GM23338 (cell line): ENCODE measurements at regions not wholly inside any gene's neighbourhood (a gene's known extent, or its start where the extent isn't known, plus 50 kb on each side); places are given as distances from the start of the nearest gene placed in this dataset.

ENCODE experiments used
- ATAC-seq: fragments of 200-7000 bp; cut with Tn5 transposase; 3 replicates; pipeline ENCODE4 v1.9.1; 2020
- DNase-seq: peaks from one replicate; pipeline ENCODE4 v3.0.0-alpha.2; 2015; ENCODE audit warnings: low spot score
- H2AFZ ChIP-seq: fragments of 200-600 bp; sonication (generic); 2 replicates; pipeline ENCODE4 v1.8.0; 2016; ENCODE audit warnings: antibody characterized with exemption, mild to moderate bottlenecking, moderate library complexity
- H3F3A ChIP-seq: fragments of 200-600 bp; sonication (generic); replicated peaks from 2 replicates; pipeline ENCODE4 v1.8.0; 2017; ENCODE audit warnings: antibody characterized with exemption, mixed run types, low read depth
- H3K27ac ChIP-seq: fragments of 200-600 bp; sonication (generic); 2 replicates; pipeline ENCODE4 v1.6.1; 2016; ENCODE audit warnings: low read depth
- H3K27me3 ChIP-seq: fragments of 200-600 bp; sonication (generic); 2 replicates; pipeline ENCODE4 v1.8.0; 2016; ENCODE audit warnings: mild to moderate bottlenecking, mixed run types, moderate library complexity; ENCODE audit not compliant: insufficient read depth
- H3K36me3 ChIP-seq: fragments of 200-600 bp; sonication (generic); 2 replicates; pipeline ENCODE4 v1.8.0; 2016; ENCODE audit warnings: mild to moderate bottlenecking; ENCODE audit not compliant: insufficient read depth
- H3K4me1 ChIP-seq: fragments of 200-600 bp; sonication (generic); 2 replicates; pipeline ENCODE4 v1.8.0; 2016; ENCODE audit warnings: mild to moderate bottlenecking, moderate library complexity; ENCODE audit not compliant: insufficient read depth
- H3K4me2 ChIP-seq: fragments of 200-600 bp; sonication (generic); 2 replicates; pipeline ENCODE4 v1.7.1; 2017; ENCODE audit warnings: mixed run types
- H3K4me3 ChIP-seq: fragments of 200-600 bp; sonication (generic); 2 replicates; pipeline ENCODE4 v1.6.1; 2016; ENCODE audit warnings: mixed run types
- H3K79me2 ChIP-seq: fragments of 200-600 bp; sonication (generic); replicated peaks from 2 replicates; pipeline ENCODE4 v1.8.0; 2017; ENCODE audit warnings: mild to moderate bottlenecking; ENCODE audit not compliant: insufficient read depth
- H3K9me2 ChIP-seq: fragments of 200-600 bp; sonication (generic); 2 replicates; pipeline ENCODE4 v1.8.0; 2017; ENCODE audit not compliant: insufficient read depth
- H4K20me1 ChIP-seq: fragments of 200-600 bp; sonication (generic); replicated peaks from 2 replicates; pipeline ENCODE4 v1.8.0; 2017; ENCODE audit warnings: mild to moderate bottlenecking; ENCODE audit not compliant: insufficient read depth
- H3K27ac Mint-ChIP-seq: 2 replicates; pipeline ENCODE4 v1.8.0; 2020; ENCODE audit warnings: inconsistent platforms, mild to moderate bottlenecking, moderate library complexity, mixed read lengths
- H3K27me3 Mint-ChIP-seq: 3 replicates; pipeline ENCODE4 v1.8.0; 2022; ENCODE audit warnings: low read depth, mild to moderate bottlenecking, moderate library complexity, mixed read lengths, inconsistent platforms; ENCODE audit not compliant: insufficient read depth, poor library complexity
- H3K36me3 Mint-ChIP-seq: 3 replicates; pipeline ENCODE4 v1.8.0; 2021; ENCODE audit warnings: low read depth, mild to moderate bottlenecking, inconsistent platforms, moderate library complexity, mixed read lengths
- H3K4me1 Mint-ChIP-seq: 3 replicates; pipeline ENCODE4 v1.8.0; 2020; ENCODE audit warnings: mild to moderate bottlenecking, inconsistent platforms, mixed read lengths
- H3K4me3 Mint-ChIP-seq: 3 replicates; pipeline ENCODE4 v1.8.0; 2021; ENCODE audit warnings: moderate library complexity, mild to moderate bottlenecking, inconsistent platforms, mixed read lengths
- H3K9me3 Mint-ChIP-seq: 3 replicates; pipeline ENCODE4 v1.8.0; 2020; ENCODE audit warnings: moderate library complexity, mild to moderate bottlenecking, inconsistent platforms, mixed read lengths
- CREB1 ChIP-seq: fragments of 250-450 bp; sonication (Bioruptor Pico); IDR thresholded peaks from 2 replicates; pipeline ENCODE4 v1.5.0; 2020; ENCODE audit warnings: low read depth, mild to moderate bottlenecking, moderate library complexity
- EZH2 ChIP-seq: fragments of 200-600 bp; sonication (generic); IDR thresholded peaks from one replicate; pipeline ENCODE4 v1.8.0; 2017; ENCODE audit warnings: antibody characterized with exemption, mild to moderate bottlenecking, low read depth; ENCODE audit not compliant: unreplicated experiment
- NANOG ChIP-seq: IDR thresholded peaks from 2 replicates; pipeline ENCODE4 v1.6.1; 2016; ENCODE audit warnings: antibody characterized with exemption, borderline replicate concordance
- POLR2AphosphoS5 ChIP-seq: IDR thresholded peaks from 2 replicates; pipeline ENCODE4 v1.6.1; 2016; ENCODE audit warnings: antibody characterized with exemption, low read depth
- STAT1 ChIP-seq: IDR thresholded peaks from one replicate; pipeline ENCODE4 v1.6.1; 2016; ENCODE audit warnings: antibody characterized with exemption; ENCODE audit not compliant: unreplicated experiment
- TF ChIP-seq, protein P1 (sequence below): fragments of 250-450 bp; sonication (Bioruptor Pico); IDR thresholded peaks from 2 replicates; pipeline ENCODE4 v1.5.0; 2020; ENCODE audit warnings: mild to moderate bottlenecking, moderate library complexity
- TF ChIP-seq, protein P2 (sequence below): IDR thresholded peaks from 2 replicates; pipeline ENCODE4 v1.6.1; 2016; ENCODE audit warnings: antibody characterized with exemption
- TF ChIP-seq, protein P3 (sequence below): IDR thresholded peaks from one replicate; pipeline ENCODE4 v1.6.1; 2018; ENCODE audit warnings: antibody characterized with exemption; ENCODE audit not compliant: unreplicated experiment
- TF ChIP-seq, protein P4 (sequence below), 2 experiments: fragments of 200-600 bp in 1 of 2; sonication (generic) in 1 of 2; conservative IDR thresholded peaks; 2 replicates each; pipeline versions ENCODE4 v1.5.1 to v1.6.1; 2016 to 2017; ENCODE audit warnings: antibody characterized with exemption in 2 of 2, low read depth in 2 of 2, mild to moderate bottlenecking in 2 of 2, moderate library complexity in 1 of 2

DNA sequence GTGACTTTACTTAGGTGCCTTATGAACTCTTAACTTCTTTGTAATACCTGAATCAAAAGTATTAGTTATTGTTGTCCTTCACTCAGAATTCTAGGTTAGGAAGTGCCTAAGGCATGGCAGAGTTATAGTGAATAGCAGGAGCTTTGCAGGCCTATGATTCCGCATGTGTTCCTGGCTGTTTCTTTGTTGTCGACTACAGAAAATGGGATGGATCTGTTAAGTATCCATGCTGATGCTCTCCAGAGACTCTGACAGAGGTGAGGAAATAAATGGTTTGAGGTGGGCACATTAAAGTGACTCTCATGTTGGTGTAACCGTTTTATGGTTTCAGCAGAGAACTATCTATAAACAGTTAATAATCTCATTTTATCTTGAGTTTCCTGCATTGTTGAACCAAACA is 1601.3 kb downstream of the PCDH7 start:
- no peaks in the 10 kb centered on the region for H3K4me1 Mint-ChIP-seq
- no peak overlapping the region for H3K4me3 ChIP-seq
- H3K4me2 ChIP-seq, result no peak overlapping the region
- H3K27ac Mint-ChIP-seq, result no peak overlapping the region
- peaks cover 11% of the 10 kb centered on the region for H3K36me3 Mint-ChIP-seq
- no peak for ATAC-seq
- H3K4me3 Mint-ChIP-seq, result no peak overlapping the region
- H3F3A ChIP-seq, result no peaks in the 10 kb centered on the region
- H3K4me1 ChIP-seq, result no peaks in the 10 kb centered on the region
- no peak overlapping the region for H3K27ac ChIP-seq
- no peaks in the 10 kb centered on the region for H3K79me2 ChIP-seq
- no peaks in the 10 kb centered on the region for H3K27me3 ChIP-seq
- TF ChIP-seq NANOG, result no peak
- no peak for TF ChIP-seq STAT1
- no peak overlapping the region; the same call in 1 of the 2 replicates for H2AFZ ChIP-seq
- no peak for DNase-seq
- H3K9me3 Mint-ChIP-seq, result peaks cover 29% of the 10 kb centered on the region
- no peaks in the 10 kb centered on the region for H4K20me1 ChIP-seq
- H3K27me3 Mint-ChIP-seq, result peaks cover 2% of the 10 kb centered on the region
- peaks cover 17% of the 10 kb centered on the region for H3K9me2 ChIP-seq
- H3K36me3 ChIP-seq, result no peaks in the 10 kb centered on the region; the same call in 1 of the 2 replicates

DNA sequence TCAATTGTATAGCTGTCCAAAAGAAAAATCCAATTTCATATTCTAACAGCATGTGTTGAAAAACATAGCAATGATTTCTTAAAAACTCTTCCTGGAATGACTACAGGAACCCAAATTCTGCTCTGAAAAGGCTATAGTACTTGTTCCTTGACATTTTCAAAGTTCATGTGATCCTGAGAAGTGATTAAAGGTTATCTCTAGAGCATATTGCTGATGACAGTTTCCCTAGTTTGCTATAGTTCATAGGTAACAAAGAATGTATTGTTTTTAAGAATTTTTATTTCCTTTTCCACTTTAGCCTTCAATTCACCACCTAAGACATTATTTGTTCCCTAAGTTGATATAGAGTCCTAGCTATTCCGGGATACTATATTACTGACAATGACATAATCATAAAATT is 1614.6 kb downstream of the PCDH7 start:
- Mint-ChIP-seq H3K36me3 (no peaks in the 10 kb centered on the region), H3K4me1 (no peaks in the 10 kb centered on the region), H3K4me3 (no peak overlapping the region), H3K9me3 (no peaks in the 10 kb centered on the region), H3K27ac (no peak overlapping the region), H3K27me3 (no peaks in the 10 kb centered on the region)
- no peaks in the 10 kb centered on the region for H3K36me3 ChIP-seq
- H4K20me1 ChIP-seq, result no peaks in the 10 kb centered on the region
- DNase-seq (no peak), ATAC-seq (no peak)
- H3K4me3 ChIP-seq, result no peak overlapping the region
- no peaks in the 10 kb centered on the region for H3K9me2 ChIP-seq
- no peak overlapping the region for H3K27ac ChIP-seq
- no peaks in the 10 kb centered on the region for H3K4me1 ChIP-seq
- no peak overlapping the region for H3K4me2 ChIP-seq
- no peaks in the 10 kb centered on the region for H3K27me3 ChIP-seq
- H2AFZ ChIP-seq, result no peak overlapping the region
- H3F3A ChIP-seq, result no peaks in the 10 kb centered on the region
- TF ChIP-seq CREB1 (CRISPR knock-in tag) (no peak), EZH2 (no peak), POLR2AphosphoS5 (no peak)
- TF ChIP-seq, protein P1, sequence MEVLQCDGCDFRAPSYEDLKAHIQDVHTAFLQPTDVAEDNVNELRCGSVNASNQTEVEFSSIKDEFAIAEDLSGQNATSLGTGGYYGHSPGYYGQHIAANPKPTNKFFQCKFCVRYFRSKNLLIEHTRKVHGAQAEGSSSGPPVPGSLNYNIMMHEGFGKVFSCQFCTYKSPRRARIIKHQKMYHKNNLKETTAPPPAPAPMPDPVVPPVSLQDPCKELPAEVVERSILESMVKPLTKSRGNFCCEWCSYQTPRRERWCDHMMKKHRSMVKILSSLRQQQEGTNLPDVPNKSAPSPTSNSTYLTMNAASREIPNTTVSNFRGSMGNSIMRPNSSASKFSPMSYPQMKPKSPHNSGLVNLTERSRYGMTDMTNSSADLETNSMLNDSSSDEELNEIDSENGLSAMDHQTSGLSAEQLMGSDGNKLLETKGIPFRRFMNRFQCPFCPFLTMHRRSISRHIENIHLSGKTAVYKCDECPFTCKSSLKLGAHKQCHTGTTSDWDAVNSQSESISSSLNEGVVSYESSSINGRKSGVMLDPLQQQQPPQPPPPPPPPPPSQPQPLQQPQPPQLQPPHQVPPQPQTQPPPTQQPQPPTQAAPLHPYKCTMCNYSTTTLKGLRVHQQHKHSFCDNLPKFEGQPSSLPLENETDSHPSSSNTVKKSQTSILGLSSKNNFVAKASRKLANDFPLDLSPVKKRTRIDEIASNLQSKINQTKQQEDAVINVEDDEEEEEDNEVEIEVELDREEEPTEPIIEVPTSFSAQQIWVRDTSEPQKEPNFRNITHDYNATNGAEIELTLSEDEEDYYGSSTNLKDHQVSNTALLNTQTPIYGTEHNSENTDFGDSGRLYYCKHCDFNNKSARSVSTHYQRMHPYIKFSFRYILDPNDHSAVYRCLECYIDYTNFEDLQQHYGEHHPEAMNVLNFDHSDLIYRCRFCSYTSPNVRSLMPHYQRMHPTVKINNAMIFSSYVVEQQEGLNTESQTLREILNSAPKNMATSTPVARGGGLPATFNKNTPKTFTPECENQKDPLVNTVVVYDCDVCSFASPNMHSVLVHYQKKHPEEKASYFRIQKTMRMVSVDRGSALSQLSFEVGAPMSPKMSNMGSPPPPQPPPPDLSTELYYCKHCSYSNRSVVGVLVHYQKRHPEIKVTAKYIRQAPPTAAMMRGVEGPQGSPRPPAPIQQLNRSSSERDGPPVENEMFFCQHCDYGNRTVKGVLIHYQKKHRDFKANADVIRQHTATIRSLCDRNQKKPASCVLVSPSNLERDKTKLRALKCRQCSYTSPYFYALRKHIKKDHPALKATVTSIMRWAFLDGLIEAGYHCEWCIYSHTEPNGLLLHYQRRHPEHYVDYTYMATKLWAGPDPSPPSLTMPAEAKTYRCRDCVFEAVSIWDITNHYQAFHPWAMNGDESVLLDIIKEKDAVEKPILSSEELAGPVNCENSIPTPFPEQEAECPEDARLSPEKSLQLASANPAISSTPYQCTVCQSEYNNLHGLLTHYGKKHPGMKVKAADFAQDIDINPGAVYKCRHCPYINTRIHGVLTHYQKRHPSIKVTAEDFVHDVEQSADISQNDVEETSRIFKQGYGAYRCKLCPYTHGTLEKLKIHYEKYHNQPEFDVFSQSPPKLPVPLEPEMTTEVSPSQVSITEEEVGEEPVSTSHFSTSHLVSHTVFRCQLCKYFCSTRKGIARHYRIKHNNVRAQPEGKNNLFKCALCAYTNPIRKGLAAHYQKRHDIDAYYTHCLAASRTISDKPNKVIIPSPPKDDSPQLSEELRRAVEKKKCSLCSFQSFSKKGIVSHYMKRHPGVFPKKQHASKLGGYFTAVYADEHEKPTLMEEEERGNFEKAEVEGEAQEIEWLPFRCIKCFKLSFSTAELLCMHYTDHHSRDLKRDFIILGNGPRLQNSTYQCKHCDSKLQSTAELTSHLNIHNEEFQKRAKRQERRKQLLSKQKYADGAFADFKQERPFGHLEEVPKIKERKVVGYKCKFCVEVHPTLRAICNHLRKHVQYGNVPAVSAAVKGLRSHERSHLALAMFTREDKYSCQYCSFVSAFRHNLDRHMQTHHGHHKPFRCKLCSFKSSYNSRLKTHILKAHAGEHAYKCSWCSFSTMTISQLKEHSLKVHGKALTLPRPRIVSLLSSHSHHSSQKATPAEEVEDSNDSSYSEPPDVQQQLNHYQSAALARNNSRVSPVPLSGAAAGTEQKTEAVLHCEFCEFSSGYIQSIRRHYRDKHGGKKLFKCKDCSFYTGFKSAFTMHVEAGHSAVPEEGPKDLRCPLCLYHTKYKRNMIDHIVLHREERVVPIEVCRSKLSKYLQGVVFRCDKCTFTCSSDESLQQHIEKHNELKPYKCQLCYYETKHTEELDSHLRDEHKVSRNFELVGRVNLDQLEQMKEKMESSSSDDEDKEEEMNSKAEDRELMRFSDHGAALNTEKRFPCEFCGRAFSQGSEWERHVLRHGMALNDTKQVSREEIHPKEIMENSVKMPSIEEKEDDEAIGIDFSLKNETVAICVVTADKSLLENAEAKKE (CRISPR knock-in tag), result no peak
- TF ChIP-seq, protein P2, sequence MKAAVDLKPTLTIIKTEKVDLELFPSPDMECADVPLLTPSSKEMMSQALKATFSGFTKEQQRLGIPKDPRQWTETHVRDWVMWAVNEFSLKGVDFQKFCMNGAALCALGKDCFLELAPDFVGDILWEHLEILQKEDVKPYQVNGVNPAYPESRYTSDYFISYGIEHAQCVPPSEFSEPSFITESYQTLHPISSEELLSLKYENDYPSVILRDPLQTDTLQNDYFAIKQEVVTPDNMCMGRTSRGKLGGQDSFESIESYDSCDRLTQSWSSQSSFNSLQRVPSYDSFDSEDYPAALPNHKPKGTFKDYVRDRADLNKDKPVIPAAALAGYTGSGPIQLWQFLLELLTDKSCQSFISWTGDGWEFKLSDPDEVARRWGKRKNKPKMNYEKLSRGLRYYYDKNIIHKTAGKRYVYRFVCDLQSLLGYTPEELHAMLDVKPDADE, result no peak
- TF ChIP-seq, protein P3, sequence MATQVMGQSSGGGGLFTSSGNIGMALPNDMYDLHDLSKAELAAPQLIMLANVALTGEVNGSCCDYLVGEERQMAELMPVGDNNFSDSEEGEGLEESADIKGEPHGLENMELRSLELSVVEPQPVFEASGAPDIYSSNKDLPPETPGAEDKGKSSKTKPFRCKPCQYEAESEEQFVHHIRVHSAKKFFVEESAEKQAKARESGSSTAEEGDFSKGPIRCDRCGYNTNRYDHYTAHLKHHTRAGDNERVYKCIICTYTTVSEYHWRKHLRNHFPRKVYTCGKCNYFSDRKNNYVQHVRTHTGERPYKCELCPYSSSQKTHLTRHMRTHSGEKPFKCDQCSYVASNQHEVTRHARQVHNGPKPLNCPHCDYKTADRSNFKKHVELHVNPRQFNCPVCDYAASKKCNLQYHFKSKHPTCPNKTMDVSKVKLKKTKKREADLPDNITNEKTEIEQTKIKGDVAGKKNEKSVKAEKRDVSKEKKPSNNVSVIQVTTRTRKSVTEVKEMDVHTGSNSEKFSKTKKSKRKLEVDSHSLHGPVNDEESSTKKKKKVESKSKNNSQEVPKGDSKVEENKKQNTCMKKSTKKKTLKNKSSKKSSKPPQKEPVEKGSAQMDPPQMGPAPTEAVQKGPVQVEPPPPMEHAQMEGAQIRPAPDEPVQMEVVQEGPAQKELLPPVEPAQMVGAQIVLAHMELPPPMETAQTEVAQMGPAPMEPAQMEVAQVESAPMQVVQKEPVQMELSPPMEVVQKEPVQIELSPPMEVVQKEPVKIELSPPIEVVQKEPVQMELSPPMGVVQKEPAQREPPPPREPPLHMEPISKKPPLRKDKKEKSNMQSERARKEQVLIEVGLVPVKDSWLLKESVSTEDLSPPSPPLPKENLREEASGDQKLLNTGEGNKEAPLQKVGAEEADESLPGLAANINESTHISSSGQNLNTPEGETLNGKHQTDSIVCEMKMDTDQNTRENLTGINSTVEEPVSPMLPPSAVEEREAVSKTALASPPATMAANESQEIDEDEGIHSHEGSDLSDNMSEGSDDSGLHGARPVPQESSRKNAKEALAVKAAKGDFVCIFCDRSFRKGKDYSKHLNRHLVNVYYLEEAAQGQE, result no peak
- TF ChIP-seq, protein P4, sequence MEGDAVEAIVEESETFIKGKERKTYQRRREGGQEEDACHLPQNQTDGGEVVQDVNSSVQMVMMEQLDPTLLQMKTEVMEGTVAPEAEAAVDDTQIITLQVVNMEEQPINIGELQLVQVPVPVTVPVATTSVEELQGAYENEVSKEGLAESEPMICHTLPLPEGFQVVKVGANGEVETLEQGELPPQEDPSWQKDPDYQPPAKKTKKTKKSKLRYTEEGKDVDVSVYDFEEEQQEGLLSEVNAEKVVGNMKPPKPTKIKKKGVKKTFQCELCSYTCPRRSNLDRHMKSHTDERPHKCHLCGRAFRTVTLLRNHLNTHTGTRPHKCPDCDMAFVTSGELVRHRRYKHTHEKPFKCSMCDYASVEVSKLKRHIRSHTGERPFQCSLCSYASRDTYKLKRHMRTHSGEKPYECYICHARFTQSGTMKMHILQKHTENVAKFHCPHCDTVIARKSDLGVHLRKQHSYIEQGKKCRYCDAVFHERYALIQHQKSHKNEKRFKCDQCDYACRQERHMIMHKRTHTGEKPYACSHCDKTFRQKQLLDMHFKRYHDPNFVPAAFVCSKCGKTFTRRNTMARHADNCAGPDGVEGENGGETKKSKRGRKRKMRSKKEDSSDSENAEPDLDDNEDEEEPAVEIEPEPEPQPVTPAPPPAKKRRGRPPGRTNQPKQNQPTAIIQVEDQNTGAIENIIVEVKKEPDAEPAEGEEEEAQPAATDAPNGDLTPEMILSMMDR (conservative IDR thresholded peaks at IDR 0.05; ENCODE audit: low read depth in 2 of 2), result no peak
- H3K79me2 ChIP-seq, result no peaks in the 10 kb centered on the region
